Body of pancreas (tissue), 4 donors: ENCODE measurements at regions not wholly inside any gene's neighbourhood (a gene's known extent, or its start where the extent isn't known, plus 50 kb on each side); places are given as distances from the start of the nearest gene placed in this dataset.

Experiments
- ATAC-seq: fragments of 150-250 bp; one replicate; pipeline ENCODE4 v1.9.1; 2016
- DNase-seq, 4 donors: peaks; one replicate each; pipeline ENCODE4 v3.0.0-alpha.2; 2019
- H3K27ac ChIP-seq, 4 donors: fragments of 200-600 bp; sonication (generic); 1 replicate in 3 of 4; 2 replicates in 1 of 4; pipeline versions ENCODE4 v1.5.1 to v1.6.1; 2016 to 2019; ENCODE audit warnings: mild to moderate bottlenecking in 1 of 4, mixed read lengths in 1 of 4, moderate library complexity in 1 of 4
- H3K27me3 ChIP-seq, 2 donors: fragments of 200-600 bp; sonication (generic); one replicate each; pipeline ENCODE4 v1.6.0; 2016; ENCODE audit warnings: mild to moderate bottlenecking in 1 of 2
- H3K36me3 ChIP-seq, 2 donors: fragments of 200-600 bp; sonication (generic); replicated peaks in 1 of 2; 2 replicates each; pipeline ENCODE4 v1.5.1; 2016; ENCODE audit warnings: low read depth in 2 of 2; ENCODE audit not compliant: insufficient read depth in 1 of 2
- H3K4me1 ChIP-seq: fragments of 200-600 bp; sonication (generic); one replicate; pipeline ENCODE4 v1.6.0; 2016
- H3K4me3 ChIP-seq, 2 donors: fragments of 200-600 bp; sonication (generic); 1 replicate in 1 of 2; 2 replicates in 1 of 2; pipeline ENCODE4 v1.5.1; 2016 to 2019
- H3K9me3 ChIP-seq, 3 donors: fragments of 200-600 bp; sonication (generic); 1 replicate in 2 of 3; 2 replicates in 1 of 3; pipeline ENCODE4 v1.5.1; 2016
- CTCF ChIP-seq, 7 experiments: fragments of 450-650 bp in 4 of 7; fragments of 200-600 bp in 3 of 7; sonication (generic) in 3 of 7; IDR thresholded peaks; one replicate each; pipeline ENCODE4 v1.5.1; 2016 to 2019; ENCODE audit warnings: antibody characterized with exemption in 7 of 7
- POLR2A ChIP-seq, 3 donors: fragments of 450-650 bp; IDR thresholded peaks; one replicate each; pipeline ENCODE4 v1.6.1; 2016; ENCODE audit warnings: antibody characterized with exemption in 3 of 3, mild to moderate bottlenecking in 2 of 3
- WGBS, 2 donors: methylation state at CpG; one replicate each; pipeline ENCODE4 v1.1.5; 2017; 5-methylcytosine and 5-hydroxymethylcytosine counted together
- intact Hi-C: fragments of 100-400 bp; cut with DNase I; formaldehyde crosslinking; loops from one replicate; pipeline ENCODE4 v1.15.1; 2023

DNA sequence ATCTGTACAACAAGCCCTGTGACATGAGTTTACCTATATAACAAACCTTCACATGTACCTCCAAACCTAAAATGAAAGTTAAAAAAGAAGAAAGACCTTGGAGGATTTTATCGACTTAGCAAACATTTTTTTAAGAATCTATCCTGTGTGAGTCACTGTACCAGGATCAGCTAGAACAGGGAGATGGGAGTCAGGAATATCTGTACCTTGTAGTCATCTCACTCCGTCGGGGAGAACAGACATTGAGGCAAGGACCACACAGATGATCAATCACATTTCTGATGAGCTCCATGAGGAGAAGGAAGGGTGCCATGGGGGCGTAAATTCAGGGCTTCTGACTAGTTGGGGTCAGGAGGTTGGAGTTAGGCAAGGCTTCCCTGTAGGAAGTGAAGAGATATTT, 310.6 kb downstream of the VRK1 start:
- H3K36me3 ChIP-seq = no peaks in the 10 kb centered on the region
- ATAC-seq = no peak
- no peak for DNase-seq
- TF ChIP-seq CTCF (IDR thresholded peaks at IDR 0.05) (no peak), POLR2A (IDR thresholded peaks at IDR 0.05) (no peak)
- no peak overlapping the region for H3K27ac ChIP-seq
- intact Hi-C loops = no loop called here
- WGBS, 2 donors = 75 to 82% methylated on average over 4 of the region's 4 CpGs
- H3K4me3 ChIP-seq = no peak overlapping the region
- H3K27me3 ChIP-seq = no peaks in the 10 kb centered on the region
- H3K9me3 ChIP-seq = no peaks in the 10 kb centered on the region
- no peaks in the 10 kb centered on the region for H3K4me1 ChIP-seq

GRCh38 chr14:97109234-97109633, 312.1 kb downstream of the VRK1 start:
- Histone ChIP-seq H3K27me3 (no peaks in the 10 kb centered on the region), H3K4me1 (no peaks in the 10 kb centered on the region), H3K27ac (no peak overlapping the region), H3K36me3 (no peaks in the 10 kb centered on the region), H3K9me3 (no peaks in the 10 kb centered on the region), H3K4me3 (no peak overlapping the region)
- ATAC-seq (no peak), DNase-seq (no peak)
- no peak for TF ChIP-seq CTCF (IDR thresholded peaks at IDR 0.05)
- no peak for TF ChIP-seq POLR2A (IDR thresholded peaks at IDR 0.05)
- WGBS, 2 donors = 58 to 68% methylated on average over 6 to 7 of the region's 7 CpGs
- intact Hi-C loops = no loop called here

DNA sequence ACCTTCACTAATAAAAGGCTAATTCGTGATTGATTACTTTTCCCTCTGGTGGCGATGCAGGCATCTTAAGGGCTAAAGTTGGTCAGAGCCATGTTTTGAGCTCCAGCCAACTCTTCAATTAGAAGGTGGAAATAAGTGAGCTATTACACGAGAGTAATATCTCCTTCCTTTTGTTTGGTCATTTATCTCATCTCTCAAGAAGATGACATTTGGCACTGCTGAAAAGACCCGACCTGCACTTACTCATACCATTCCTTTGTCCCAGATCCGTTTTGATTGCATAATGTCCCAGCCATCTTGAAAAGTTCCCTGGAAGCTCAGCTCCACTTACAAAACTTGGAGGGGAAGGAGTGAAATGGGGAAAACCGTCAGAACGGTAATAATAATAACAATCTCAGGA, 316.2 kb downstream of the VRK1 start:
- no peak overlapping the region for H3K27ac ChIP-seq
- H3K9me3 ChIP-seq = no peaks in the 10 kb centered on the region
- no peaks in the 10 kb centered on the region for H3K36me3 ChIP-seq
- no peak for TF ChIP-seq POLR2A (IDR thresholded peaks at IDR 0.05)
- no peak for TF ChIP-seq CTCF (IDR thresholded peaks at IDR 0.05)
- WGBS, 2 donors = 22 to 35% methylated on average over 7 of the region's 7 CpGs
- ATAC-seq (no peak), DNase-seq (no peak)
- no peaks in the 10 kb centered on the region for H3K4me1 ChIP-seq
- H3K27me3 ChIP-seq = peaks cover 0 to 3% of the 10 kb centered on the region in 2 donors
- intact Hi-C loops = no loop called here
- no peak overlapping the region for H3K4me3 ChIP-seq

DNA sequence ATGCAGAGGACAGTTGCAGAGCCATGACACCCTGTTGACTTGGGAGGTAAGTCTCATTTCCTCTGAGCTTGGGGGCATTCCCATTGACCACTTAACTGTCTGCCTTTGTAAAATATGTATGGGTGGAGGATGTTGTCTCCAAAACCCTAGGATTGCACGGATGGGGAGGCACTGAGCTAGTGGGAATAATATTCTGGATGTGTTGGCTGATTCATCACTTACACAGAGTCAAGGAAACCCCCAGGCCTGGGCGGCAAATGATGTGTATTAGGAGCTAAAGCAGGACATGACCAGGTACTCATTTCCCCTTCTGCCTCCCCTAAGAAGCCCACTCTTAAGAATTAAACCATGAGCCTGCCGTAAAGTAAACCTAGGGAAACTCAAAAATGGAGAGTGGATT, 319.4 kb downstream of the VRK1 start:
- H3K36me3 ChIP-seq = no peaks in the 10 kb centered on the region
- H3K9me3 ChIP-seq = no peaks in the 10 kb centered on the region
- DNase-seq = no peak
- H3K4me3 ChIP-seq = no peak overlapping the region
- peaks cover 0 to 3% of the 10 kb centered on the region in 2 donors for H3K27me3 ChIP-seq
- no peaks in the 10 kb centered on the region for H3K4me1 ChIP-seq
- no peak for ATAC-seq
- 59 to 73% methylated on average over 3 of the region's 3 CpGs for WGBS, 2 donors
- TF ChIP-seq POLR2A (IDR thresholded peaks at IDR 0.05) = no peak
- intact Hi-C loops = no loop called here
- H3K27ac ChIP-seq = no peak overlapping the region

DNA sequence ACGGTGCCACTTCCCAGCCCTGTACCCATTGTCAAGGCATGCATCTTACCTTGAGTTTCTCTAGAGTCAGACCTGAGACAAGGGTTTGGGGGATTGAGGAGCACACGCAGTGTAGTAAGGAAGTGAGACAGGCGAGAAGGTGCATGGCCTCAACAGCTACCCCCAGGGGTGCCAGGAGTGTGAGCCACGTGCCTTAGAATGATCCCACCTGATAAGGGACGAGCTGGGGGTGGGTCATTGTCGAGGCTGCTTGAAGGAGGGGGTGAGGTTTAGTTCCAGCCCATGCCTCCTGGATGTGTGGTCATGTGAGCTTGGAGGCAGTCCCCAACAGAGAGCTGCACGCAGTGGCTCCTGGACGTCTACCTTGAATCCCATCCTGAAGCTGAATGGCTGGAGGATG, 320.5 kb downstream of the VRK1 start:
- Histone ChIP-seq H3K4me3 (no peak overlapping the region), H3K9me3 (no peaks in the 10 kb centered on the region), H3K4me1 (no peaks in the 10 kb centered on the region), H3K27me3 (peaks cover 0 to 3% of the 10 kb centered on the region in 2 donors), H3K27ac (no peak overlapping the region), H3K36me3 (no peaks in the 10 kb centered on the region)
- WGBS, 2 donors = 41 to 49% methylated on average over 7 to 8 of the region's 8 CpGs
- no peak for ATAC-seq
- intact Hi-C loops = no loop called here
- TF ChIP-seq POLR2A (IDR thresholded peaks at IDR 0.05) (no peak), CTCF (IDR thresholded peaks at IDR 0.05) (no peak)
- no peak for DNase-seq
